ENCODE measurements at regions not wholly inside any gene's neighbourhood (a gene's known extent, or its start where the extent isn't known, plus 50 kb on each side); places are given as distances from the start of the nearest gene placed in this dataset.

DNA sequence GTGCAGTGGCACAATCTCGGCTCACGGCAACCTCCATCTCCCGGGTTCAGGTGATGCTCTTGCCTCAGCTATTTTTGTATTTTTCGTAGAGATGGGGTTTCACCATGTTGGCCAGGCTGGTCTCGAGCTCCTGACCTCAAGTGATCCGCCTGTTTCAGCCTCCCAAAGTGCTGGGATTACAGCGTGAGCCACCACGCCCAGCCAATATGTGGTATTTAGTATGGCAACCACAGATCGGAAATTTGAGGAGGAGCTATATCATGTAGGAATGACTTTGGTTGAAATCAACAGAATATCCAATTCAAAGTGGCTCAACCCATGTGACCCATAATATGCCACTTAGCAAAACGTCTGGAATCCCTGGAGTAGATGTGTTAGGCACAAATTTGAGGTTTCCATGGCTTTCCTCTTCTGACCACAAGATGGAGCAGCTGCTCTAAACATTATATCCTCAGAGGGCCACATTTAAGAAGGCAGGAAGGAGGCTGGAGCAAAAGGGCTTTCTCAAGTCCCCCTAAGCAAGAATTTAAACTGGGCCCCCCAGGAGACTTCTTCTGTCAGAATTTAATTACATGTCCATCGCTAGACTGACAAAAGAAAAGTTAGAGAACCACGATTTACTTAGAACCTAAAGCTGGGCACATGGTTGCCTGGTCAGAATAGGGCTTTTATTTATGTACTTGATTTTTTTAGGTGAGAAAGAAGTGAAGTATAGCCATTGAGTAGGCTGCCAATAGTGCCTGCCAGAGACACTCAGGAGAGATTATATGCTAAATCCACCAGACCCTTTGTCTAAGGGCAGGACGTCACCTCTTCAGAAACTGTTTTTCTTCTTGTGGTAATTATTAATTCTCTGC lies 49.6 kb upstream of the ITSN2 start:
- TF ChIP-seq, protein P1, sequence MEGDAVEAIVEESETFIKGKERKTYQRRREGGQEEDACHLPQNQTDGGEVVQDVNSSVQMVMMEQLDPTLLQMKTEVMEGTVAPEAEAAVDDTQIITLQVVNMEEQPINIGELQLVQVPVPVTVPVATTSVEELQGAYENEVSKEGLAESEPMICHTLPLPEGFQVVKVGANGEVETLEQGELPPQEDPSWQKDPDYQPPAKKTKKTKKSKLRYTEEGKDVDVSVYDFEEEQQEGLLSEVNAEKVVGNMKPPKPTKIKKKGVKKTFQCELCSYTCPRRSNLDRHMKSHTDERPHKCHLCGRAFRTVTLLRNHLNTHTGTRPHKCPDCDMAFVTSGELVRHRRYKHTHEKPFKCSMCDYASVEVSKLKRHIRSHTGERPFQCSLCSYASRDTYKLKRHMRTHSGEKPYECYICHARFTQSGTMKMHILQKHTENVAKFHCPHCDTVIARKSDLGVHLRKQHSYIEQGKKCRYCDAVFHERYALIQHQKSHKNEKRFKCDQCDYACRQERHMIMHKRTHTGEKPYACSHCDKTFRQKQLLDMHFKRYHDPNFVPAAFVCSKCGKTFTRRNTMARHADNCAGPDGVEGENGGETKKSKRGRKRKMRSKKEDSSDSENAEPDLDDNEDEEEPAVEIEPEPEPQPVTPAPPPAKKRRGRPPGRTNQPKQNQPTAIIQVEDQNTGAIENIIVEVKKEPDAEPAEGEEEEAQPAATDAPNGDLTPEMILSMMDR (IDR thresholded peaks at IDR 0.05), result peak; percentile 86 to 89 (median 88)
- no peak for TF ChIP-seq POLR2A (IDR thresholded peaks at IDR 0.05; ENCODE audit: low read depth)
- TF ChIP-seq EP300 (IDR thresholded peaks at IDR 0.05), result no peak
- TF ChIP-seq POLR2AphosphoS5 (IDR thresholded peaks at IDR 0.05), result no peak

All from esophagus muscularis mucosa (tissue), 4 donors.